ENCODE measurements at regions not wholly inside any gene's neighbourhood (a gene's known extent, or its start where the extent isn't known, plus 50 kb on each side); places are given as distances from the start of the nearest gene placed in this dataset.

GRCh38 chr7:89857767-89858166 lies 296.5 kb upstream of the STEAP1 start:
- no peak for TF ChIP-seq POLR2A (IDR thresholded peaks at IDR 0.05)
- TF ChIP-seq, protein P1, sequence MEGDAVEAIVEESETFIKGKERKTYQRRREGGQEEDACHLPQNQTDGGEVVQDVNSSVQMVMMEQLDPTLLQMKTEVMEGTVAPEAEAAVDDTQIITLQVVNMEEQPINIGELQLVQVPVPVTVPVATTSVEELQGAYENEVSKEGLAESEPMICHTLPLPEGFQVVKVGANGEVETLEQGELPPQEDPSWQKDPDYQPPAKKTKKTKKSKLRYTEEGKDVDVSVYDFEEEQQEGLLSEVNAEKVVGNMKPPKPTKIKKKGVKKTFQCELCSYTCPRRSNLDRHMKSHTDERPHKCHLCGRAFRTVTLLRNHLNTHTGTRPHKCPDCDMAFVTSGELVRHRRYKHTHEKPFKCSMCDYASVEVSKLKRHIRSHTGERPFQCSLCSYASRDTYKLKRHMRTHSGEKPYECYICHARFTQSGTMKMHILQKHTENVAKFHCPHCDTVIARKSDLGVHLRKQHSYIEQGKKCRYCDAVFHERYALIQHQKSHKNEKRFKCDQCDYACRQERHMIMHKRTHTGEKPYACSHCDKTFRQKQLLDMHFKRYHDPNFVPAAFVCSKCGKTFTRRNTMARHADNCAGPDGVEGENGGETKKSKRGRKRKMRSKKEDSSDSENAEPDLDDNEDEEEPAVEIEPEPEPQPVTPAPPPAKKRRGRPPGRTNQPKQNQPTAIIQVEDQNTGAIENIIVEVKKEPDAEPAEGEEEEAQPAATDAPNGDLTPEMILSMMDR (IDR thresholded peaks at IDR 0.05) = no peak
- Histone ChIP-seq H3K36me3 (replicated peaks in 1 of 2) (no peaks in the 10 kb centered on the region), H3K4me3 (no peak overlapping the region), H3K27me3 (no peaks in the 10 kb centered on the region), H3K4me1 (replicated peaks in 1 of 2) (no peaks in the 10 kb centered on the region), H3K9me3 (replicated peaks in 1 of 3) (no peaks in the 10 kb centered on the region), H3K27ac (no peak overlapping the region)
- DNase-seq = no peak
- intact Hi-C loops (cut with DNase I) = no loop called here
- WGBS, 4 donors = 62 to 84% (median 72%) methylated on average over 1 of the region's 1 CpG

- H3K36me3 ChIP-seq (replicated peaks in 1 of 2) = no peaks in the 10 kb centered on the region
- no peak for TF ChIP-seq POLR2A (IDR thresholded peaks at IDR 0.05)
- TF ChIP-seq, protein P1 (IDR thresholded peaks at IDR 0.05) = no peak
- H3K27ac ChIP-seq = peak overlapping the region in 2 of 5 donors; percentile 47 to 50
- H3K4me3 ChIP-seq = no peak overlapping the region
- 67 to 72% (median 71%) methylated on average over 3 of the region's 3 CpGs for WGBS, 4 donors
- DNase-seq = peak in 6 of 7 donors; percentile 30 to 75 (median 50)
- no peaks in the 10 kb centered on the region for H3K9me3 ChIP-seq (replicated peaks in 1 of 3)
- H3K4me1 ChIP-seq (replicated peaks in 1 of 2) = no peaks in the 10 kb centered on the region
- intact Hi-C loops (cut with DNase I) = no loop called here
- H3K27me3 ChIP-seq = no peaks in the 10 kb centered on the region
Observed at GRCh38 chr7:89887489-89887888, 266.8 kb upstream of the STEAP1 start.

DNA sequence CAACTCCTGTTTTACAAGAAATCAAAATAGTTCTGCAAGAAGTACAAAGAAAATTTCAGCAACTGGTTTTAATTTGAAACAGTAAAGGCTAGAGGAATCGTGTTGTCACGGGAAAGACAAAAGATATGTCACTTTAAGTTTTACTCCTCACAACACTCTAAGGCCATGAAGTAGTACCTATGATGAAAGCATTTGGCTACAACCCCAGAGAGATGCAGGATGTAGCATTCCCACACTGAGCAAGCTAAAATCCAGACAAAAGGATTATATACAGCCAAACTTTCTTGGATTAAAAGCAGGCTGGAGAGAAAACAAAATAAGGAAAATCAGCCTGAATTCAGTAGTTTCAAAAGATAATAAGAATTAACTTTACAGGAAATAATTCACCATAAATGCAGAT lies 245.5 kb upstream of the STEAP1 start:
- DNase-seq = no peak
- Histone ChIP-seq H3K4me3 (no peak overlapping the region), H3K9me3 (replicated peaks in 1 of 3) (no peaks in the 10 kb centered on the region), H3K27ac (no peak overlapping the region), H3K36me3 (replicated peaks in 1 of 2) (no peaks in the 10 kb centered on the region), H3K27me3 (no peaks in the 10 kb centered on the region), H3K4me1 (replicated peaks in 1 of 2) (no peaks in the 10 kb centered on the region)
- no peak for TF ChIP-seq POLR2A (IDR thresholded peaks at IDR 0.05)
- TF ChIP-seq, protein P1 (IDR thresholded peaks at IDR 0.05) = no peak
- intact Hi-C loops (cut with DNase I) = no loop called here
- 57 to 74% (median 66%) methylated on average over 2 of the region's 2 CpGs for WGBS, 4 donors

DNA sequence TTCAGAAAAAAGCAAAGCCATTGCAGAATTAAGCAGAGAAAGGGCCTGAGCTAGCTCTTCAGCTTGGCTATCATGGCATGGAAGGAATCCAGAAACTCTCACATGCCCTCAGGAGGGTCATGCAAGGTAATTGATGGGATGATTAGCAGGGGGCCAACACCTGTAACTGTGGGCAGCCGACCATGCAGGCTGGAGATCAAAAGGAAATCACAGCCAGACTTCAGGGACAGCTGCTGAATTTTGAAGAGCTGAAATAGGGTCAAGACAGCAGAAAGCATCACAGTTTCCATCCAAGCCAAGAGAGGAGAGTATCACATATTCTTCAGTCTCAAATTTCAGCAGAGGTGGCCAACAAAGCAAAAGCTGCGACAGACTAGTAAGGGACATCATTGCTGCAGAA lies 239.6 kb upstream of the STEAP1 start:
- Histone ChIP-seq H3K4me1 (replicated peaks in 1 of 2) (no peaks in the 10 kb centered on the region), H3K4me3 (no peak overlapping the region), H3K27me3 (no peaks in the 10 kb centered on the region), H3K36me3 (replicated peaks in 1 of 2) (no peaks in the 10 kb centered on the region), H3K9me3 (replicated peaks in 1 of 3) (no peaks in the 10 kb centered on the region), H3K27ac (no peak overlapping the region)
- DNase-seq = peak in 2 of 7 donors; percentile 5 to 18
- TF ChIP-seq, protein P1 (IDR thresholded peaks at IDR 0.05) = no peak
- no peak for TF ChIP-seq POLR2A (IDR thresholded peaks at IDR 0.05)
- whole genome bisulfite sequencing, 4 donors = 23 to 44% (median 27%) methylated on average over 2 of the region's 2 CpGs
- intact Hi-C loops (cut with DNase I) = no loop called here
